HT-29 (cell line): ENCODE measurements at regions not wholly inside any gene's neighbourhood (a gene's known extent, or its start where the extent isn't known, plus 50 kb on each side); places are given as distances from the start of the nearest gene placed in this dataset.
"Not testable (repeated sequence)": the region's sequence is repeated elsewhere in the genome, so short reads cannot be mapped to it uniquely, and the experiment has no call there.

Source experiments
- DNase-seq: peaks from one replicate; pipeline ENCODE4 v3.0.0-alpha.2; 2015; ENCODE audit warnings: low spot score

GRCh38 chr12:61999311-61999710, 260.9 kb upstream of the USP15 start:
- no peak for DNase-seq

GRCh38 chr12:62001424-62001823, 258.8 kb upstream of the USP15 start:
- DNase-seq, result no peak

DNA sequence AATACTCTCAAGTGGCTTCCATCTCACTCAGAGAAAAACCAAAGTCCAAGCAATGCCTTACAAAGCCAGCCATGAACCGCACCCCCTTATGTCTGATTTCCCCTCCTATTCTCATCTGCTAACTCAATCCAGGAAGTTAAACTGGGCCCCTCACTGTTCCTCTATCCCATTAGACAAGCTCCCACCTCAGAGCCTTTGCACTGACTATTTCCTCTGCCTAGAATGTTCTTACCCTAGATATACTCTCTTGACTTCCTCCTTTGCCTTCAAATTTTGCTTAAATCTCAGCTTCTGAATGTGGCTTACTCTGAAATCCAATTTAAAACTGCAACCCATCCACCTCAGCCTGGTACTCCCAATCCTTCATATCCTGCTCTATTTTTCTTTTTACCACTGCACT, 257.0 kb upstream of the USP15 start:
- no peak for DNase-seq

DNA sequence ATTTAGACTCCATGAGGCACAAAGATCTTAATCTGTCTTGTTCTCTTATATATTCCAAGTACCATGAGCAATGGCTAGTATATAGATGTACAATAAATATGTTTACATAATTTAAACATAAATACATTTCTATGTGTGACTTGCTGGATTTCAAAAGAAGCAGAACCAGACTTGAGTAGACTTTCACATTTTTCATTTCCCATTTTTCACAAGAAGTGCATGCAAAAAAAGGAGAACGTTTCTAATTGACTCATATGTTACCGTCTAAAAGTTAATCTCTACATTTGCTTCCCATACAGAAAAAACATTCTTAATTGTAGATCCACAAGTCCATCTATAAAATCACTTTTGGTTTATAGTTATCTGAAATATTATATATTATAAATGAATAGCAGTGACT, 256.5 kb upstream of the USP15 start:
- no peak for DNase-seq

DNA sequence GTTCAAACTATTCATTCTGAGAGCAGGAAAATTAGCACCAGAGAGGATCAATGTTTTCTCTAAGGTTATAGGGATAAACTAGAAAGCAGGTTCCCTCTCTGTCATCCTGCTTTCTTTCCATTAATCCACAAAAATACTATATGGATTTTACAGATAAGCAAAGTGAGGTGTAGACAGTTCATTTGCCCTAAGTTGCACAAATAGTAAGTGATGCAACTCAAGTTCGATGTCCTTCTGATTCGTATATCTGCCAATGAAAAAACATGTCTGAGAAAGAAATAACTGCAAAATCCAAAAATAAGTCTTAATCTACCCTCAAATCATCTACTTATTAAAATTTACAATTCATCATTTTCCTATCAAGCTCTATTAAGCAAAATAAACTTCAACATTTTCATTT, 254.6 kb upstream of the USP15 start:
- no peak for DNase-seq

DNA sequence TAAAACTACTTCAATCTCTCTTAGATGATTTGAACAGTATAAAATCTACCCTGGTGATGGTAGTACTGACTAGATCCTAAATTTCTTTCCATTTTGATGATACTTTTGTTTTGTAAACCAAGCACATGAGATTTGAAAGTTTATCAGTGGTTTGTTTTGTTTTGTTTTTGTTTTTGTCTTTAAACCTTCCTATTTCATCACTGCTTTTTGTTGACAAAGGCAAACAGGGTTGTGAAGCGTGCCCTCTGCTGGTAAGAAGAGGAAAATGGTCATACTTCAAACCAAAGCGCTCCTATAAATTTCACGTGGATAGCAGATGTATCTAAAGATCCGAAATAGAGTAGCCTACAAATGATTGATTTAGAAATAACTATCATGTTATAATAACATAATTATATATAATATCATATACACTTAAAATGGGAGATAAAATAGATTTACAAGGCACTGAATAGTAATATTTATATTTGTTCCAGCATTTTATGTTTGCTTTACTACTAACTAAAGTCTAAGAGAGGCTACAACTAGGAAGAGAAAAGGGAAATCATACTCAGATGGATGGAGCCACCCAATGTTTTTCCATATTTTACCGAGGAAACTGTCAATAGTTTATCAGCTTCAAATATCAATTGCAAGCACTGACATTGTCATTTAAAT, 254.0 kb upstream of the USP15 start:
- DNase-seq, result peak; percentile 54

DNA sequence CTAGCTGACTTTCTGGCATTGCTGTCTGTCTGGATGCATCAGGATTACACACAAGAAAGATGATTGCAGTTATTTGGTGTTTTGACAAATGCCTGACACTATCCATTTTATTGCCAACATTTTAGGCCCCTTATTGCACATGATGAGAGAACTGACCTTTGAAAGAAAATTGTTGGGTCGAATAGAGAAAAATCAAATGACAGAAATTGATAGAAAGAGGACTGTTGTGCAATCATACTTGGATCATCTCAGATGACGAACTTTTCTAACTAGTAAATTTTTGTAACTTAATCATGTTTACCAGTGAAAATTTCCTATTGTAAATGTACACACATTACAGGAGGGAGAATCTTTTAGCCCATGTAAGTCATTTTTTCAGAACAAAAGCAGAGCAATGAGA, 251.5 kb upstream of the USP15 start:
- no peak for DNase-seq

DNA sequence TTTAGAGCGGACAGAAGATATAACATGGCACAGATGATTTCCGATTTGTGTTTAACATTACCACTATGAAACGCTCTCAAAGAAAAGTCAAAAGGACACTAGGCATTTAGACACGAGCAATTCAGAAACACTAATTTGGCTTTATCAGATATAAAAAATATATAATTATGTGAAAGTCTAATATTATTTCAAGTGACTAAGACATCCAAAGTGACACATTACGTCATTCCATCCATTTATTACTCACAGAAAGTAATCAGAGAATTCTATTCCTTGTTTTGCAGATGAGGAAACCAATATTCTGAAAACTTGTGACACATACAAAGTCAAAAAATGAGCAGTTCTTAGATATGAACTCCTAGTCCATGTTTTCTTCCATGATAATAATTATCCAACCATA, 250.8 kb upstream of the USP15 start:
- no peak for DNase-seq

DNA sequence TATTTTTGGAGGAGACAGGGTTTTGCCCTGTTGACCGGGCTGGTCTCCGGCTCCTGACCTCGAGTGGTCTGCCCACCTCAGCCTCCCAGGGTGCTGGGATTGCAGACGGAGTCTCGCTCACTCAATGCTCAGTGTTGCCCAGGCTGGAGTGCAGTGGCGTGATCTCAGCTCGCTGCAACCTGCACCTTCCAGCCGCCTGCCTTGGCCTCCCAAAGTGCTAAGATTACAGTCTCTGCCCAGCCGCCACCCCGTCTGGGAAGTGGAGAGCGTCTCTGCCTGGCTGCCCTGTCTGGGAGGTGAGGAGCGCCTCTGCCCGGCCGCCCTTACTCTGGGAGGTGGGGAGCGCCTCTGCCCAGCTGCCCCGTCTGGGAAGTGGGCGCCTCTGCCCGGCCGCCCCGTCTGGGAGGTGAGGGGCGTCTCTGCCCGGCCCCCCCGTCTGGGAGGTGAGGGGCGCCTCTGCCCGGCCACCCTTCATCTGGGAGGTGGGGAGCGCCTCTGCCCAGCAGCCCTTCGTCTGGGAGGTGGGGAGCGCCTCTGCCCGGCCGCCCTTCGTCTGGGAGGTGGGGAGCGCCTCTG, 249.8 kb upstream of the USP15 start:
- DNase-seq, result not testable (repeated sequence)

GRCh38 chr12:62010973-62011372, 249.2 kb upstream of the USP15 start:
- not testable (repeated sequence) for DNase-seq

- no peak for DNase-seq
Measured at GRCh38 chr12:62014330-62014729, 245.9 kb upstream of the USP15 start.

GRCh38 chr12:62016021-62016420, 244.2 kb upstream of the USP15 start:
- DNase-seq, result no peak

- DNase-seq, result no peak
Measured at GRCh38 chr12:62021808-62022207, 238.4 kb upstream of the USP15 start.

GRCh38 chr12:62028536-62028935, 231.7 kb upstream of the USP15 start:
- no peak for DNase-seq

- no peak for DNase-seq
Measured at GRCh38 chr12:62032870-62033269, 227.3 kb upstream of the USP15 start.

DNA sequence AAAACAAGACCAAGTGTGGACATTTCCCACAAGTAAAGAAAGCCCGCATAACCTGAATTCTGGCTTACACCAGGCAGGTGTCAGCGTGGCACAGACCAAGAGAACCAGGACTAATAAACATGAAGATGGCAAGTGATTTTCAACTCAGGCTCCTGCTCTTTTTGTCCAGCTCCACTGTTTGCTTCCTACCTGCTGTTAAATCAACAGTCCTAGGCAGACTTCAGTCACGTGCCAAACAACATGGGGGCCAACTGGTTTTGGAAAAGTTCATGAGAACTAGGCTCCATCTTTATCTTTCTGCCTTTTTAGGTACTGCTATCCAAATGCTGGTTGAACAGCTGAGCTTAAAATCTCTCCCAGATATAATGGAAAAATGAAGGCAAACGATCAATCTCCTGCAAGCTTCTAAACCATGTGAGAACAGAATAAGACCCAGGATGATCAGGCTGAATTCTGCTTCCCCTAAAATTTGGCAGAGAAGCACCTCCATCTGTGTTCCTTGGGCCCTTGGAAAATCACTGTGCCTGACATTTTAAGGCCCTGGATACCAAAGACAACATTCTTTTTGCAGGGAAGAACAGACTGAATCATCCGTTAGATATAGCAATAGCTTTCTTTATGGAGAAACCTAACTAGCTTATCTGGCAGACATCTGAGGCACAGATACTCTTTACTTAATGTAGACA, 215.6 kb upstream of the USP15 start:
- no peak for DNase-seq

DNA sequence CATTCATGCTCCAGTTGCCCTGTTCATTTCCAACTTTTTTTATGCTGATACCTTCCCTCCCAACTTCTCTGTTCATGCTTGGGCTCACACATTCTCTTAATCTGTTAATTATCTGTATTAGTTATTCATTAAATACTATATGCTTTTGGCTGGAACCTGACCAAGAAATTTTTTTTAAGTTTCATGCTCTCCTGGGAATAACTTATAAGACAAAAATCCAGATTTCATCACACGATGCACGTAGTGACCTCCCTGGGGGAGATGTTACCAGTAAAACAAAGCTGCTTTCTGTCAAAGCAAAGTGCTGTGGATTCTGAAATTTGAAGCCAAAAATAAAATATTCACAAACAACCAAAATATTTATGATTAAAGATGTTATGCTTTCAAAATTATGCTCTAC, 215.0 kb upstream of the USP15 start:
- DNase-seq, result no peak

DNA sequence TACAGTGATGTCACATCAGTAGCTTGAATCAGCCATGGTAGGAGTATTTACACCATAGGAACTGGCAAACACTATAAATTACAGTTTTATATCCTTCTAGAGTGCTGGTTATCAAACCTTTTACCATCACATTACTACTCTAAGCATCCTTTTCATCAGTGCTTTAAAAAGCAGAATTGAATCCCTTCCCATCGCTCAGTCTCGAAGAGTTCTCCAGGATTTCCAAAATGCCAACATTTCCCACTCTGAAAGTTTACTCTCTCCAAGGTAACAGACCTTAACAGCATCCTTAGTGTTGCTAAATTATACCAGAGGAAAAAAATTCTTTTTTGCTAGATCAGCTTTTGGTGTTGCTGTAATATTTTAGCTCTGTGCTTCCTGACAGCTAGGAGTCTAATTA, 209.4 kb upstream of the USP15 start:
- DNase-seq, result no peak

DNA sequence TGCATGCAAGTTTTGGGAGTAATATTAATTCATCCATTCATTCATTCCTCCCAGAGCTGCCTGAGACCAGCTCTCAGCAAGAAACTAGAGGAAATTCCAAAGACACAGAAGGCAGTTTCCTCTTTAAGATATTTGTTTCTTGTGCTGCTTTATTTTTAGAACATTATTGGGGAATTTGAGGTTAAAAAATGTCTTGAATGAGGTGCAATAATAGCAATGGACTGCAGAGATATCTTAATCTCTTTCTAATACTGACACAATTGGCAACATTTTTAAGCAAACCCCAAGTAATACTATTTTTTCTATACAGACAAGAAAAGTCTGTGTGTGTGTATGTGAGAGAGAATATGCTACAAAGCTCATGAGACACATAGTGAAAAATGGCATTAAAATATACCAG, 190.2 kb upstream of the USP15 start:
- no peak for DNase-seq

- DNase-seq, result not testable (repeated sequence)
Measured at GRCh38 chr12:62073236-62073635, 187.0 kb upstream of the USP15 start.

- DNase-seq, result no peak
Measured at GRCh38 chr12:62075870-62076269, 184.3 kb upstream of the USP15 start.

GRCh38 chr12:62078020-62078419, 182.2 kb upstream of the USP15 start:
- DNase-seq, result no peak

DNA sequence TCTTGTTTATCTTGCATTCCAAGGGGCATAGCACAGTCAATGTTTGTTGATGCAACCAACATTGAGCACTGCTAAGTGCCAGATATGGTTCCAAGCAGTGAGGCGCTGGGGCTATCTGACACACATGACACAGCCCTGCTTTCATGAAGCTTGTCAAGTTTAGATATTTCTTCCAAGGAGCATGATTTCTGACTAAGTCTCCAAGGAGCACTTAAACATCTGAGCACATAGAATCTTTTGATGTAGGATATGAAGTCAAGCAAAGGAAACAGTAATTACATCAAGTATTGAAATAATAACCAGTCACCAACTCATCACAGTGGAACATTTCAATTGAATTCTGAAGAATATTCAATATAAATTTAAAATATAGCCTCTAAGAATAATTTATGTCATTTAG, 177.8 kb upstream of the USP15 start:
- no peak for DNase-seq
